ENCODE measurements at regions not wholly inside any gene's neighbourhood (a gene's known extent, or its start where the extent isn't known, plus 50 kb on each side); places are given as distances from the start of the nearest gene placed in this dataset.
"Not testable (repeated sequence)": the region's sequence is repeated elsewhere in the genome, so short reads cannot be mapped to it uniquely, and the experiment has no call there.

DNA sequence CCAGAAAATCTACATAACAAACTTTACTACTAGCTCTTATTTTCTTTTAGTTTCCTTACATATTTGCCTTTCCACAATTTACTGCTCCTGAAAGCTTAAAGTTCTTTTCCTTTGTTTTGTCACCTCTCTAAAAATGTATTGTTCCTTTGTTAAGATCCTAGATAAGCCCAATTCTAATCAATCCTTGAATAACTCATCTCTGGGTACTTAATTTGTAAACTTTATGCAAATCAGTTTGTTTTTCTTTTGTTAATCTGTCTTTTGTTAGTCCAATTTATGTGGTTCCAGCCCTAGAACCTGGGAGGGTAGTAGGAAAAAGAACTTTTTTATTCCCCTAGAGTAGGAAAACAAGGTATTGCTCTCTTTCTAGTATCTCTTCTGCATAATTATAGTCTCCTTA is 444.7 kb downstream of the PCDH10 start:
- Mint-ChIP-seq H3K27ac (no peak overlapping the region), H3K4me3 (no peak overlapping the region), H3K36me3 (ENCODE audit: low read depth) (no peaks in the 10 kb centered on the region), H3K4me1 (no peaks in the 10 kb centered on the region), H3K9me3 (peaks cover 3% of the 10 kb centered on the region), H3K27me3 (no peaks in the 10 kb centered on the region)
- ATAC-seq (no peak), DNase-seq (no peak)

DNA sequence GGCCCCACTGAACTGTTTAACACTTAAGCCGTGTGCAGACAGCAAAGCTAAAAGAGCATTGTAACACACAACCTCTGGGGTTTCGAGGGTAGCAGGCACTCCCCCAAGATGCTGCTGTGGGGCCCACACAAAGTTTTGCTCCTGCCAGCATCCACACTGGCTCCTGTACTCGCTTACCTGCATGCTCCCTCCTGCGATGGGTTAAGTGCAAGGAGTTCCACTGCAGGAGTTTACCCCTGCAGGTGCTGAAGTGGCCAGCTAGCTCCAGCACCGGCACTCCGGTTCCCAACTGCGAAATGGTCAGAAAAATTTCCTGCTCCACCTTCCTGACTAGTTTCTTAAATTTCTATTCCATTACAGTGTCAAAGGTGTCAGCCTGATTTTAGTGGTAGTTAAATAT is 443.5 kb downstream of the PCDH10 start:
- H3K27me3 Mint-ChIP-seq = no peaks in the 10 kb centered on the region

DNA sequence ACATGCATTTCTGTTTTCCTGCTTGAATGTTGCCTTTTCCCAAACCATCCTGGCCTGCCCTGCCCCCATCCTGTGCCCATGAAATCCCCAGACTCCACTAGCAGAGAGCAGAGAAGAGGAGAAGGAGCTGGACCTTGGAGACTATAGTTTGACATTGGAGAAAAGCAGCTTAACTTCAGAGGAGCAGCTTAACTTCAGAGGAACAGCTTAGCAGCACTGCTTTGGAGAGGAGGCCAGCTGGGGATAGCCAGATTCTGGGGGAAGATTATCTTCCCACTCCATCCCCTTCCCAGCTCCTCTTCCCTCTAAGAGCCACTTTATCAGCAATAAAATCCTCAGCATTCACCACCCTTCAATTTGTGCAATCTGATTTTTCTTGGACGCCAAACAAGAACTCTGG is 443.0 kb downstream of the PCDH10 start:
- DNase-seq (no peak), ATAC-seq (no peak)
- Mint-ChIP-seq H3K27me3 (no peaks in the 10 kb centered on the region), H3K4me1 (no peaks in the 10 kb centered on the region), H3K27ac (no peak overlapping the region), H3K9me3 (no peaks in the 10 kb centered on the region), H3K36me3 (ENCODE audit: low read depth) (no peaks in the 10 kb centered on the region), H3K4me3 (no peak overlapping the region)

More for the DNA sequence above, 443.5 kb downstream of the PCDH10 start:
- ATAC-seq (no peak), DNase-seq (no peak)
- H3K4me1 Mint-ChIP-seq = no peaks in the 10 kb centered on the region
- no peaks in the 10 kb centered on the region for H3K9me3 Mint-ChIP-seq
- H3K4me3 Mint-ChIP-seq = no peak overlapping the region
- H3K27ac Mint-ChIP-seq = no peak overlapping the region
- no peaks in the 10 kb centered on the region for H3K36me3 Mint-ChIP-seq (ENCODE audit: low read depth)

DNA sequence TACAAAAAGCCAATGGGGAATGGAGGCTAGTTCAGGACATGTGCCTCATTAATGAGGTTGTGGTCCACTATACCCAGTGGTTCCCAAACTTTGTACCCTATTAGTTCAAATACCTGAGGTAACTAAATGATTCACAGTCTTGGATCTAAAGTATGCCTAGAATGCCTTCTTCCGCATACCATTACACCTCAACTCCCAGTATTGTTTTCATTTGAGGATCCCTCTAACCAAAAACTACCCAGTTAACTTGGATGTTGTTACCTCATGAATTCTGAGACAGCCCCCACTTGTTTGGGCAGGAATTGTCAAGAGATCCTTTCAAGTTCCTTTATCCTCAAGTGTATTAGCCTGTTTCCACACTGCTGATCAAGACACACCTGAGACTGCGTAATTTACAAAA is 439.2 kb downstream of the PCDH10 start:
- DNase-seq = no peak
- H3K36me3 Mint-ChIP-seq (ENCODE audit: low read depth) = no peaks in the 10 kb centered on the region
- no peaks in the 10 kb centered on the region for H3K9me3 Mint-ChIP-seq
- no peak overlapping the region for H3K27ac Mint-ChIP-seq
- H3K4me3 Mint-ChIP-seq = no peak overlapping the region
- ATAC-seq = no peak
- H3K27me3 Mint-ChIP-seq = no peaks in the 10 kb centered on the region
- H3K4me1 Mint-ChIP-seq = no peaks in the 10 kb centered on the region

DNA sequence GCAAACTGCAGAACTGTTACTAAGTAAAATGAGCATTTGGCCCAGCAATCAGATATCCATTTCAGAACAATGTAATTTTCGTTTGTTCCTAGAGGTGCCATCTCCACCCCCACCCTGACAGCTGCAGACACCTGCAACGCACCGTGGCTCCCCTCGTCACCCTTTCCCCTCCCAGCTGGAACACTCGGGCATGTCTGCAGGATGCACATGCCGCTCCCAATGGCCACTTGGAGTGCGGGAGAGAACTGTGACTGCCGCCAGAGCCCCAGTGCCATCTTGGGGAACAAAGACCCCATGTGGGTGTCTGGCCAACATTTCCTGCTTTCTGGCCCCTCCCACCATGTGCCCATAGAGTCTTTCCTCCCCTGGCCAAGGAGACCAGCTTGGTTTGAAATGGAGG is 436.2 kb downstream of the PCDH10 start:
- DNase-seq = no peak
- Mint-ChIP-seq H3K27me3 (no peaks in the 10 kb centered on the region), H3K4me1 (no peaks in the 10 kb centered on the region), H3K27ac (no peak overlapping the region), H3K4me3 (no peak overlapping the region), H3K36me3 (ENCODE audit: low read depth) (no peaks in the 10 kb centered on the region), H3K9me3 (no peaks in the 10 kb centered on the region)
- no peak for ATAC-seq

DNA sequence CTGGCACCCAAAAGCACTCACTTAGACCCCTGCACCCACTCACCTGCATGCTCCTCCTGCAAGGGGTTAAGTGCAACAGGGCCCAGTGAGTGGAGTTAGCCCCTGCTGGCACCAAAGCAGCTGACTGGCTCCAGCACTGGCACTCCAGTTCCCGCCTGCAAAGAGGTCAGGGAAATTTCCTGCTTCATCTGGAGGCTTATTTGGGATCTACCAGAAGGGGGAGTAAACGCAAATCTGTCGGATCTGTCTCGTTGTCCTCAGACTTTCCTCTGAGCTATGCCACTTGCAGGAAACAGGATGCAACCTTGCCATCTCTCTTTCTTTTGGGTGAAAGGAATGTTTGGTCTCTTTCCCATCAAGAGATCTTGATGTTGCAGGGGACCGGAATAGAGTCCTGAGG is 435.6 kb downstream of the PCDH10 start:
- H3K4me1 Mint-ChIP-seq = no peaks in the 10 kb centered on the region
- H3K4me3 Mint-ChIP-seq = no peak overlapping the region
- DNase-seq (no peak), ATAC-seq (no peak)
- H3K36me3 Mint-ChIP-seq (ENCODE audit: low read depth) = no peaks in the 10 kb centered on the region
- H3K27ac Mint-ChIP-seq = no peak overlapping the region
- no peaks in the 10 kb centered on the region for H3K27me3 Mint-ChIP-seq
- H3K9me3 Mint-ChIP-seq = no peaks in the 10 kb centered on the region

DNA sequence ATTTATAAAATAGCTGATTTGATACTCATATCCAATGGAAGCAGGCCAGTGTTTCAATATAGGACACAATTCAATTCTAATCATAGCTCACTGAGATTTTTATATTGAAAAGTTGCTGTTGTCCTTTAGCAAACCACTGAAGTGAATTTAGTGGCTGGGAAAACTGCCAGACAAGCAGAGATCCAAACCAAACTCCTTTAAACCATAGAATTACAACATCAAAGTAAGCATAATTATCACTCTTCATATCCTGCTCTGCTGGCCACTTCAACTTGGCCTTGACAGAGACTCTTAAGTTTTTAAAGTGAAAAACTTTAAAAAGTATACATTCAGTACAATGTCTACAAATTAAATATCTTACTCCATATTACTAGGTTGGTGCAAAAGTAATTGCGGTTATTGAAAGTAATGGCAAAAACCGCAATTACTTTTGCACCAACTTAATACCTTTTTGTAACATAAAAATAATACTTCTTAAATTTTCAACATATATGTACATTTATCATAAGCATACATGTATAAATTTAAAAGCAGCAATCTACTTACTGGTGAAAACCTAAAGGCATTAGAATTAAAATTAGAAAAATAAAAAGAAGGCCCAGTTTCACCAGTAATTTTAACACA is 433.0 kb downstream of the PCDH10 start:
- no peaks in the 10 kb centered on the region for H3K4me1 Mint-ChIP-seq
- ATAC-seq = no peak
- H3K27me3 Mint-ChIP-seq = no peaks in the 10 kb centered on the region
- no peak for DNase-seq
- no peaks in the 10 kb centered on the region for H3K36me3 Mint-ChIP-seq (ENCODE audit: low read depth)
- H3K9me3 Mint-ChIP-seq = peaks cover 3% of the 10 kb centered on the region
- no peak overlapping the region for H3K4me3 Mint-ChIP-seq
- H3K27ac Mint-ChIP-seq = no peak overlapping the region

DNA sequence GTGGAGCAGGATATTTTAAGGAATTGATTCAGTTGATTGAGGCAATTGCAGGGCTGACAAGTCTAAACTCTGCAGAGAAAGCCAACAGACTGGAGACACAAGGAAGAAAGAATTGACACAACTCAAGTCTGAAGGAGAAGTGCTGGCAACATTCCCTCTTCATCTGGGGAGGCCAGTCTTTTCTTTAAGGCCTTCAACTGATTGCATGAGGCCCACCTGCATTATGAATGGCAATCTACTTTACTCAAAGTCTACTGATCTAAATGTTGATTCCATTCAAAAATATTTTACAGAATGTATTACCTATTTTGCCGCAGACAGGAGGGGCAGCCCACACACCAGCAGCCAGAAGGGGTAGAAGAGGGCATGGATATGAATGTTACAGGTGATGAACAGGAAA is 425.2 kb downstream of the PCDH10 start:
- H3K9me3 Mint-ChIP-seq = peaks cover 4% of the 10 kb centered on the region
- no peak overlapping the region for H3K4me3 Mint-ChIP-seq
- no peaks in the 10 kb centered on the region for H3K36me3 Mint-ChIP-seq (ENCODE audit: low read depth)
- no peaks in the 10 kb centered on the region for H3K27me3 Mint-ChIP-seq
- no peak for DNase-seq
- no peak overlapping the region for H3K27ac Mint-ChIP-seq
- H3K4me1 Mint-ChIP-seq = no peaks in the 10 kb centered on the region
- ATAC-seq = no peak

DNA sequence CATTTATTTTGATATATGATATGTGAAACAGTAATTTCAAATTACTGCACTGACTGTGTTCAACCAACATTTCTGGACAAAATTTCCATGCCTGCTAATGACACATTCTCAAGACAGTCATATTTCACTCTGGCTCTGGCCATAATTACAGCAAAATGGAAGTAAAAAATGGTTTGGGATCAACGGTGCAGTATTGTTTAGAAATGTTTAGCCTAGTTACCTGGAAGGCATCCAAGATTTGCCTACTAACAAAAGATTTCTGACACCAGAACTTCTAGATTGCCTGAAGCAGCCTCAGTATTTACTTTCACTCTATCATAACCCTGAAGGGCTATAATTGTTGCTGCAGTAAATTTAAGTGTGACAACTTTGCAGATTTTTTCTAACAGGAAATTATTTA is 416.3 kb downstream of the PCDH10 start:
- no peaks in the 10 kb centered on the region for H3K27me3 Mint-ChIP-seq
- H3K4me1 Mint-ChIP-seq = no peaks in the 10 kb centered on the region
- H3K36me3 Mint-ChIP-seq (ENCODE audit: low read depth) = no peaks in the 10 kb centered on the region
- DNase-seq (no peak), ATAC-seq (no peak)
- no peak overlapping the region for H3K27ac Mint-ChIP-seq
- no peak overlapping the region for H3K4me3 Mint-ChIP-seq
- H3K9me3 Mint-ChIP-seq = peaks cover 5% of the 10 kb centered on the region

DNA sequence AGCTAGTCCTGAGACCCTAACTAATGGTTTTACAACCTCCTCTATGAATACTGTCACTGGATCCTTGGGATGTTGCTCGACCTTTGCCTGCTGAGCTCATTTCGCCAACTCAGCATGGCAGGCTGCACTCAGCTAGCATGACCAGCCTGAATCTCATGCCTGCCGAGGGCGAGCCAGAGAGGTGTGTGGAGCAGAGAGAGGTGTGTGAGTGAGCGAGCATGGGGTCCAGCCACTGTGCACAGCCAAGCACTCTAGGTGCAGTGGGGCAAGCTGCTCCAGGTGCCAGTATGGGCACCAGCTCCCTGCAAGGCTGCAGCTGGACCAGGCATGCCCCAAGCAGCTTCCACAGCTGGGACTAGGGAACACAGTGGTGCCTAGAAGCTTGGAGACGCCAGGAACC is 410.9 kb downstream of the PCDH10 start:
- no peak for ATAC-seq

DNA sequence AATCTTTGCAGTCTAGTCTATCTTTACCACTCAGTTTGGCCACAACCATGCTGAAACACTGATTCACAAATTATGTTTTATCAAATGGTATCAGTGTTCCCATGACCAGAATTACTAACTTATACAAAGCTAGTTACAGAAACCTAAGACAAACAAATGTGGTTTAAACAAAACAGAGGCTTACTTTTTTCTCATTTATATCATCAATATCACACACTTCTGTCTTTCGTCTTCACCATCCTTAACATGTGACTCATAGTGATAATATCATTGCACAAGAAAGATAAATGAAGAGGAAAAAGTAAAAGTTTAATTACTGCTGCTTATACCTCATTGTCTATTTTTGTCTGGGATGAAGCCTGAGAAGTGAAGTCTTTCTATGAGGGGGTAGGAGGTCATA is 406.6 kb downstream of the PCDH10 start:
- ATAC-seq = no peak
- DNase-seq = no peak
- Mint-ChIP-seq H3K9me3 (no peaks in the 10 kb centered on the region), H3K4me3 (no peak overlapping the region), H3K27me3 (no peaks in the 10 kb centered on the region), H3K27ac (no peak overlapping the region), H3K36me3 (ENCODE audit: low read depth) (no peaks in the 10 kb centered on the region), H3K4me1 (no peaks in the 10 kb centered on the region)

More for the DNA sequence above, 410.9 kb downstream of the PCDH10 start:
- no peak for DNase-seq
- Mint-ChIP-seq H3K9me3 (peaks cover 5% of the 10 kb centered on the region), H3K27ac (no peak overlapping the region), H3K4me3 (no peak overlapping the region), H3K36me3 (ENCODE audit: low read depth) (no peaks in the 10 kb centered on the region), H3K4me1 (no peaks in the 10 kb centered on the region), H3K27me3 (no peaks in the 10 kb centered on the region)

DNA sequence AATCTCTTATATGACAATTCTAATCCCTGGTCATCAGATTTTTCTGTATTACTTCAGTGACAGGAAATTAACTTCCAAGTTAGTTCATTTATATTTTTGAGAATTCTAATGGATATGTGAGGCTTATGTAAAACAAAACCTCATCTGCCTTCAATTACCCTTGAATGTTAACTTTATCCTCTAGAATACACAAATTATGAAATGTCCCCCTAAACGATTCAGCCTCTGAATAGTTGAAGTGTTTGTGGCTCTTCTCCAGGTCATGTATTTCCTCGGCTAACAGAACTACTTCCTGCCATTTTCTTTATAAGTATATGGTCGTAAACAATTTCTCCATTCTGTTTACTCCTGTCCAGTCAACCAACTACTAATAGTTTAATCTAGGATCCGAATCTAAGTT is 401.3 kb downstream of the PCDH10 start:
- no peak overlapping the region for H3K27ac Mint-ChIP-seq
- H3K9me3 Mint-ChIP-seq = peaks cover 3% of the 10 kb centered on the region
- DNase-seq = no peak
- H3K36me3 Mint-ChIP-seq (ENCODE audit: low read depth) = no peaks in the 10 kb centered on the region
- H3K4me3 Mint-ChIP-seq = no peak overlapping the region
- no peak for ATAC-seq
- H3K4me1 Mint-ChIP-seq = no peaks in the 10 kb centered on the region
- H3K27me3 Mint-ChIP-seq = no peaks in the 10 kb centered on the region

DNA sequence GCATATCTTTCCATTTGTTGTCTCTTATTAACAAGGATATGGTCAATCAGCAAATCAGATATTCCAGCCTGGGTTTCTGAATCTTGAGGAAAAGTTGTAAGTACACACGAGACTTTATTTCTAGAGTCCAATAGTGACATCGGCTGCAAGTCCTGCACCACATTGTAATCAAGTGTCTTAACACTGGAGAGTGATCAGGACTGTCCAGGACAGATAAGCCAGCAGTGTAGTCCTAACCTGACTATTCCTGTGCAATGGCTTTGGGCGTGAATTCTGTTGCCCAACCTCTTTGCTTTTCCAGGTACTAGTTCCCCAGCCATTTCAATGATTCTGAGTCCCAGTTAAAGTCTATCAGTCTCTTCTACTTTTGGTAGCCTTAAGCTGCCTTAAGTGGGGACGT is 395.0 kb downstream of the PCDH10 start:
- H3K4me3 Mint-ChIP-seq = no peak overlapping the region
- no peaks in the 10 kb centered on the region for H3K4me1 Mint-ChIP-seq
- H3K27me3 Mint-ChIP-seq = no peaks in the 10 kb centered on the region
- H3K27ac Mint-ChIP-seq = no peak overlapping the region
- DNase-seq = no peak
- H3K9me3 Mint-ChIP-seq = peaks cover 5% of the 10 kb centered on the region
- H3K36me3 Mint-ChIP-seq (ENCODE audit: low read depth) = no peaks in the 10 kb centered on the region
- no peak for ATAC-seq

DNA sequence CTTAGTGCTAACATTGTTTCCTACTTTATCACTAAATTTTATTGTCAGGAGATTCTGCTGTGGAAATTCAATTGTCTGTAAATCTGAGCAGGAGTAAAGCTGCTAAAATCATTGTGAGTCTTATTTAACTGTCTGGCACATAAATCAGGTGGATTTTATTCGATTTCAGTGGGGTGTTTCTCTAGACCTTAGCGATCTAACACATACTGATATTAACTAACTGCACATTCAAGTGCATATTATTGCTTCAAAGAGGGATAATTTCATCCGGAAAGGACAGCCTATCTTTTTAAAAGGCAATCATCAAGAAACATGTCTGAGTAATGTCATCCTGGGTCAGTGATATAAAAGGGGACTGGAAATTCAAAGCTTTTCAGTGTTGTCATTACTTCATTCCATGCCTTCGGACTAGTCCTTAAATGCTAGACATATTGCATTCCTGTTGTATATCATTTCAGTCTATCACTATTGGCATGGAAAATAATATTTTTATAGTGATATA is 388.7 kb downstream of the PCDH10 start:
- Mint-ChIP-seq H3K4me1 (no peaks in the 10 kb centered on the region), H3K9me3 (peaks cover 4% of the 10 kb centered on the region), H3K36me3 (ENCODE audit: low read depth) (no peaks in the 10 kb centered on the region), H3K4me3 (no peak overlapping the region), H3K27ac (no peak overlapping the region), H3K27me3 (no peaks in the 10 kb centered on the region)
- ATAC-seq (no peak), DNase-seq (no peak)

DNA sequence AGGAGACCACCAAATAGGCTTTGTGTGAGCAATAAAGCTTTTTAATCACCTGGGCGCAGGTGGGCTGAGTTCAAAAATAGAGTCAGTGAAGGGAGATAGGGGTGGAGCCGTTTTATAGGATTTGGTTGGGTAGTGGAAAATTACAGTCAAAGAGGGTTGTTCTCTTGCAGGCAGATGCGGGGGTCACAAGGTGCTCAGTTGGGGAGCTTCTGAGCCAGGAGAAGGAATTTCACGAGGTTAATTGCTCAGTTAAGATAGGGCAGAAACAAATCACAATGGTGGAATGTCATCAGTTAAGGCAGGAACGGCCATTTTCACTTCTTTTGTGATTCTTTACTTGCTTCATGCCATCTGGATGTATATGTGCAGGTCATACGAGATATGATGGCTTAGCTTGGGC is 385.1 kb downstream of the PCDH10 start:
- H3K27me3 Mint-ChIP-seq; ATAC-seq; H3K4me1 Mint-ChIP-seq; H3K27ac Mint-ChIP-seq; H3K36me3 Mint-ChIP-seq (ENCODE audit: low read depth); DNase-seq; H3K4me3 Mint-ChIP-seq; H3K9me3 Mint-ChIP-seq: not testable (repeated sequence)

DNA sequence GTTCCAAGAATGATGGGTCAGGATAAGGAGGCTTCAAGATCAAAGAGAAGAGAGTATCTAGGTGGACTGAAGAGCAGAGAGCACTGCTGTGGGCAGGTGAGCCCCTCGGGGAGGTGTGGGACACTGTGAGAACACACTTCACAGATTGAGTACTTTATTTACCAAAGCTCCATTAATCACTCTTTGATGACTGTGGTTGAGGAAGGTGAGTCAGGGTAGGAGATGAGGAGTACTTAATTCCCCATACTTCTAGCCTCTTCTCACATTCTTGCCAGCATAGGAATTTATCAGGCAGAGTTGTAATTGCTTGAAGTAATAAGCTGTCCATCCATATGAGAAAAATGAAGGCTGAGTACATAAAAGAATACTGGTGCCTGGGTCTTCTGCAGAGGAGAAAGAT is 375.3 kb downstream of the PCDH10 start:
- no peaks in the 10 kb centered on the region for H3K27me3 Mint-ChIP-seq
- H3K9me3 Mint-ChIP-seq = peaks cover 3% of the 10 kb centered on the region
- H3K4me1 Mint-ChIP-seq = no peaks in the 10 kb centered on the region
- DNase-seq (no peak), ATAC-seq (no peak)
- no peaks in the 10 kb centered on the region for H3K36me3 Mint-ChIP-seq (ENCODE audit: low read depth)
- H3K4me3 Mint-ChIP-seq = no peak overlapping the region
- H3K27ac Mint-ChIP-seq = no peak overlapping the region

All from activated naive CD8-positive, alpha-beta T cell treated with anti-CD3 and anti-CD28 coated beads, Interleukin-2, amount 50 U/mL, for 24 hours (primary cell).